Gastroesophageal sphincter (tissue), 4 donors: ENCODE measurements at regions not wholly inside any gene's neighbourhood (a gene's known extent, or its start where the extent isn't known, plus 50 kb on each side); places are given as distances from the start of the nearest gene placed in this dataset.
"Not testable (repeated sequence)": the region's sequence is repeated elsewhere in the genome, so short reads cannot be mapped to it uniquely, and the experiment has no call there.

Experiments used
- ATAC-seq: fragments of 150-250 bp; one replicate; pipeline ENCODE4 v1.9.1; 2016; ENCODE audit warnings: mild to moderate bottlenecking, moderate library complexity
- H3K27ac ChIP-seq, 4 donors: fragments of 200-600 bp; sonication (generic) in 3 of 4; 1 replicate in 3 of 4; 2 replicates in 1 of 4; pipeline ENCODE4 v1.5.1; 2016 to 2019
- H3K27me3 ChIP-seq: fragments of 200-600 bp; sonication (generic); one replicate; pipeline ENCODE4 v1.5.1; 2019
- H3K36me3 ChIP-seq, 2 donors: fragments of 200-600 bp; sonication (generic); one replicate each; pipeline ENCODE4 v1.5.1; 2019; ENCODE audit warnings: control low read depth in 1 of 2
- H3K4me1 ChIP-seq, 3 donors: fragments of 200-600 bp; sonication (generic); 1 replicate in 2 of 3; 2 replicates in 1 of 3; pipeline ENCODE4 v1.5.1; 2016 to 2019; ENCODE audit warnings: control low read depth in 2 of 3
- H3K4me3 ChIP-seq, 2 donors: fragments of 200-600 bp; sonication (generic); one replicate each; pipeline ENCODE4 v1.5.1; 2019; ENCODE audit warnings: mild to moderate bottlenecking in 1 of 2, moderate library complexity in 1 of 2
- H3K9me3 ChIP-seq, 3 donors: fragments of 200-600 bp; sonication (generic); one replicate each; pipeline ENCODE4 v1.5.1; 2017 to 2019; ENCODE audit warnings: control low read depth in 2 of 3
- CTCF ChIP-seq, 4 experiments: fragments of 200-600 bp in 2 of 4; fragments of 450-650 bp in 2 of 4; sonication (generic) in 1 of 4; IDR thresholded peaks; one replicate each; pipeline ENCODE4 v1.5.1; 2017 to 2019; ENCODE audit warnings: antibody characterized with exemption in 4 of 4, mild to moderate bottlenecking in 2 of 4, moderate library complexity in 2 of 4
- EP300 ChIP-seq: sonication (generic); formaldehyde crosslinking; IDR thresholded peaks from one replicate; pipeline ENCODE4 v1.6.1; 2017; ENCODE audit warnings: antibody characterized with exemption, mild to moderate bottlenecking
- POLR2A ChIP-seq, 2 donors: fragments of 450-650 bp; IDR thresholded peaks; one replicate each; pipeline ENCODE4 v1.6.1; 2017; ENCODE audit warnings: antibody characterized with exemption in 2 of 2, mild to moderate bottlenecking in 2 of 2, moderate library complexity in 1 of 2
- POLR2AphosphoS5 ChIP-seq: sonication (generic); formaldehyde crosslinking; IDR thresholded peaks from one replicate; pipeline ENCODE4 v1.6.1; 2017; ENCODE audit warnings: antibody characterized with exemption
- WGBS, 2 donors: methylation state at CpG; one replicate each; pipeline ENCODE4 v1.1.5; 2018; ENCODE audit warnings: low coverage in 1 of 2; 5-methylcytosine and 5-hydroxymethylcytosine counted together

GRCh38 chr10:109664554-109664953 lies 258.8 kb downstream of the XPNPEP1 start:
- no peak for ATAC-seq
- Histone ChIP-seq H3K36me3 (no peaks in the 10 kb centered on the region), H3K9me3 (no peaks in the 10 kb centered on the region), H3K4me3 (no peak overlapping the region), H3K27me3 (no peaks in the 10 kb centered on the region), H3K27ac (no peak overlapping the region), H3K4me1 (no peaks in the 10 kb centered on the region)
- no peak for TF ChIP-seq POLR2AphosphoS5
- TF ChIP-seq EP300 = no peak
- TF ChIP-seq POLR2A (IDR thresholded peaks at IDR 0.05) = no peak
- no peak for TF ChIP-seq CTCF (IDR thresholded peaks at IDR 0.05)
- WGBS, 2 donors = 100% methylated on average over 2 of the region's 4 CpGs

GRCh38 chr10:109663122-109663521 lies 260.2 kb downstream of the XPNPEP1 start:
- TF ChIP-seq POLR2A (IDR thresholded peaks at IDR 0.05) (no peak), EP300 (no peak), POLR2AphosphoS5 (no peak), CTCF (IDR thresholded peaks at IDR 0.05) (no peak)
- no peaks in the 10 kb centered on the region for H3K27me3 ChIP-seq
- no peaks in the 10 kb centered on the region for H3K4me1 ChIP-seq
- no peak for ATAC-seq
- no peak overlapping the region for H3K27ac ChIP-seq
- no peaks in the 10 kb centered on the region for H3K9me3 ChIP-seq
- H3K36me3 ChIP-seq = no peaks in the 10 kb centered on the region
- WGBS, 2 donors = no CpG with 5 or more reads among the region's 6 CpGs
- no peak overlapping the region for H3K4me3 ChIP-seq

GRCh38 chr10:109652612-109653011 lies 270.7 kb downstream of the XPNPEP1 start:
- 78% methylated on average over 7 of the region's 12 CpGs; no CpG with 5 or more reads in 1 of the 2 donors for WGBS, 2 donors
- peaks cover 0 to 13% (median 0%) of the 10 kb centered on the region in 3 donors for H3K9me3 ChIP-seq
- not testable (repeated sequence) for H3K4me1 ChIP-seq, H3K27me3 ChIP-seq, H3K27ac ChIP-seq, H3K36me3 ChIP-seq, ATAC-seq, H3K4me3 ChIP-seq

GRCh38 chr10:109650228-109650627 lies 273.1 kb downstream of the XPNPEP1 start:
- peaks cover 0 to 8% (median 0%) of the 10 kb centered on the region in 3 donors for H3K9me3 ChIP-seq
- ATAC-seq = no peak
- H3K36me3 ChIP-seq = no peaks in the 10 kb centered on the region
- no peak overlapping the region for H3K27ac ChIP-seq
- 75% methylated on average over 1 of the region's 1 CpG; no CpG with 5 or more reads in 1 of the 2 donors for WGBS, 2 donors
- H3K4me3 ChIP-seq = no peak overlapping the region
- H3K27me3 ChIP-seq = no peaks in the 10 kb centered on the region
- H3K4me1 ChIP-seq = no peaks in the 10 kb centered on the region
- TF ChIP-seq EP300 (no peak), CTCF (IDR thresholded peaks at IDR 0.05) (no peak), POLR2AphosphoS5 (no peak), POLR2A (IDR thresholded peaks at IDR 0.05) (no peak)

GRCh38 chr10:109647627-109648026 lies 275.7 kb downstream of the XPNPEP1 start:
- Histone ChIP-seq H3K4me1 (no peaks in the 10 kb centered on the region), H3K36me3 (no peaks in the 10 kb centered on the region), H3K9me3 (peaks cover 0 to 3% (median 0%) of the 10 kb centered on the region in 3 donors), H3K27ac (no peak overlapping the region), H3K27me3 (no peaks in the 10 kb centered on the region), H3K4me3 (no peak overlapping the region)
- 43 to 63% methylated on average over 5 of the region's 5 CpGs for WGBS, 2 donors
- no peak for ATAC-seq
- no peak for TF ChIP-seq POLR2A (IDR thresholded peaks at IDR 0.05)
- TF ChIP-seq CTCF (IDR thresholded peaks at IDR 0.05) = no peak
- no peak for TF ChIP-seq EP300
- TF ChIP-seq POLR2AphosphoS5 = no peak
